Neural cell (in vitro differentiated cells): ENCODE measurements at regions not wholly inside any gene's neighbourhood (a gene's known extent, or its start where the extent isn't known, plus 50 kb on each side); places are given as distances from the start of the nearest gene placed in this dataset.

Experiments used
- EP300 ChIP-seq: fragments of 450-650 bp; conservative IDR thresholded peaks from 2 replicates; pipeline ENCODE4 v1.6.1; 2014; ENCODE audit warnings: antibody characterized with exemption, mild to moderate bottlenecking, moderate library complexity; ENCODE audit not compliant: poor library complexity, severe bottlenecking
- EZH2 ChIP-seq: fragments of 200-600, 300-800 bp; shearing (Covaris generic), sonication (generic); IDR thresholded peaks from 2 replicates; pipeline ENCODE4 v1.6.1; 2014; ENCODE audit warnings: antibody characterized with exemption, low read length, borderline replicate concordance, mild to moderate bottlenecking; ENCODE audit not compliant: insufficient read depth, poor library complexity, severe bottlenecking
- MXI1 ChIP-seq: fragments of 450-650 bp; conservative IDR thresholded peaks from 2 replicates; pipeline ENCODE4 v1.6.1; 2014; ENCODE audit warnings: antibody characterized with exemption, mild to moderate bottlenecking; ENCODE audit not compliant: poor library complexity, severe bottlenecking
- POLR2AphosphoS5 ChIP-seq: IDR thresholded peaks from 2 replicates; pipeline ENCODE4 v1.6.1; 2012
- RAD21 ChIP-seq: fragments of 450-650 bp; conservative IDR thresholded peaks from 2 replicates; pipeline ENCODE4 v1.6.1; 2014; ENCODE audit warnings: antibody characterized with exemption, mild to moderate bottlenecking, moderate library complexity
- SMC3 ChIP-seq: fragments of 450-650 bp; conservative IDR thresholded peaks from 2 replicates; pipeline ENCODE4 v1.6.1; 2014; ENCODE audit warnings: antibody characterized with exemption, mild to moderate bottlenecking, moderate library complexity; ENCODE audit not compliant: poor library complexity
- TAF1 ChIP-seq: IDR thresholded peaks from 2 replicates; pipeline ENCODE4 v1.6.1; 2012; ENCODE audit warnings: low read depth
- TF ChIP-seq, protein P1 (sequence below): fragments of 450-650 bp; IDR thresholded peaks from 2 replicates; pipeline ENCODE4 v1.5.1; 2014; ENCODE audit warnings: antibody characterized with exemption, mild to moderate bottlenecking, moderate library complexity; ENCODE audit not compliant: poor library complexity, severe bottlenecking
- TF ChIP-seq, protein P2 (sequence below): IDR thresholded peaks from 2 replicates; pipeline ENCODE4 v1.6.1; 2012; ENCODE audit warnings: borderline replicate concordance

DNA sequence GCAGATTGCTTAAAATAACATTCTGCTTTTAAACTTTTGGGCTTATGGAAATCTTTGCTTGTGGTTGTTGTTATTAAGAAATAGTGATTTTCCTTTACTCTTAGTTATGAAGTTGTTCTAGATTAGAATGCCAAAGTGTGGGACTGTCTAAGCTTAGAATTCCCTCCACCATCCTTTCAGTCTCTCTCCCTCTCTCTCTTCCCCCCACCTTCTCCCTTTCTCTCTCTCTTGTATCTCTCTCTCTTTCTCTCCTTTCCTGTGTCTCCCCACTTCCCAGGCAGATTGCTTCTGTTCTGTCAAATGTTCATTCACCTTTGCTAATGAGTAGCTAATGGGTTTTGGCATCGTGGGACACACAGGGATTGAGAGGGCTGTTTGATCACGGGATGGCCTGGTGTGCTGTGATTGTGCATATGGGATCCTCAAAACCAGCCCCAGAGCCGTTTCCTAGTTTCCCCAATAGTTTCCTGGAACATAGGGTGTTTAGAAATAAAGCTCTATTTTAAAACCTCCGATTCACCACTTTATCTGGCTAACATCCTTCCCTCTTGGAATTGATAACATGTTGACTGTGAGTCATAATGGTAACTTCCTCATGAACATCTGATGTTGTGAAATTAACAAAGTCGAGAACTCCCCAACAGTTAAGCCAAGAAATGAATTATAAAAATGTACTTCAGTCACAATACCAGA lies 502.6 kb downstream of the TMEM114 start:
- TF ChIP-seq, protein P1, sequence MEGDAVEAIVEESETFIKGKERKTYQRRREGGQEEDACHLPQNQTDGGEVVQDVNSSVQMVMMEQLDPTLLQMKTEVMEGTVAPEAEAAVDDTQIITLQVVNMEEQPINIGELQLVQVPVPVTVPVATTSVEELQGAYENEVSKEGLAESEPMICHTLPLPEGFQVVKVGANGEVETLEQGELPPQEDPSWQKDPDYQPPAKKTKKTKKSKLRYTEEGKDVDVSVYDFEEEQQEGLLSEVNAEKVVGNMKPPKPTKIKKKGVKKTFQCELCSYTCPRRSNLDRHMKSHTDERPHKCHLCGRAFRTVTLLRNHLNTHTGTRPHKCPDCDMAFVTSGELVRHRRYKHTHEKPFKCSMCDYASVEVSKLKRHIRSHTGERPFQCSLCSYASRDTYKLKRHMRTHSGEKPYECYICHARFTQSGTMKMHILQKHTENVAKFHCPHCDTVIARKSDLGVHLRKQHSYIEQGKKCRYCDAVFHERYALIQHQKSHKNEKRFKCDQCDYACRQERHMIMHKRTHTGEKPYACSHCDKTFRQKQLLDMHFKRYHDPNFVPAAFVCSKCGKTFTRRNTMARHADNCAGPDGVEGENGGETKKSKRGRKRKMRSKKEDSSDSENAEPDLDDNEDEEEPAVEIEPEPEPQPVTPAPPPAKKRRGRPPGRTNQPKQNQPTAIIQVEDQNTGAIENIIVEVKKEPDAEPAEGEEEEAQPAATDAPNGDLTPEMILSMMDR = no peak
- no peak for TF ChIP-seq EP300
- no peak for TF ChIP-seq POLR2AphosphoS5
- TF ChIP-seq, protein P2, sequence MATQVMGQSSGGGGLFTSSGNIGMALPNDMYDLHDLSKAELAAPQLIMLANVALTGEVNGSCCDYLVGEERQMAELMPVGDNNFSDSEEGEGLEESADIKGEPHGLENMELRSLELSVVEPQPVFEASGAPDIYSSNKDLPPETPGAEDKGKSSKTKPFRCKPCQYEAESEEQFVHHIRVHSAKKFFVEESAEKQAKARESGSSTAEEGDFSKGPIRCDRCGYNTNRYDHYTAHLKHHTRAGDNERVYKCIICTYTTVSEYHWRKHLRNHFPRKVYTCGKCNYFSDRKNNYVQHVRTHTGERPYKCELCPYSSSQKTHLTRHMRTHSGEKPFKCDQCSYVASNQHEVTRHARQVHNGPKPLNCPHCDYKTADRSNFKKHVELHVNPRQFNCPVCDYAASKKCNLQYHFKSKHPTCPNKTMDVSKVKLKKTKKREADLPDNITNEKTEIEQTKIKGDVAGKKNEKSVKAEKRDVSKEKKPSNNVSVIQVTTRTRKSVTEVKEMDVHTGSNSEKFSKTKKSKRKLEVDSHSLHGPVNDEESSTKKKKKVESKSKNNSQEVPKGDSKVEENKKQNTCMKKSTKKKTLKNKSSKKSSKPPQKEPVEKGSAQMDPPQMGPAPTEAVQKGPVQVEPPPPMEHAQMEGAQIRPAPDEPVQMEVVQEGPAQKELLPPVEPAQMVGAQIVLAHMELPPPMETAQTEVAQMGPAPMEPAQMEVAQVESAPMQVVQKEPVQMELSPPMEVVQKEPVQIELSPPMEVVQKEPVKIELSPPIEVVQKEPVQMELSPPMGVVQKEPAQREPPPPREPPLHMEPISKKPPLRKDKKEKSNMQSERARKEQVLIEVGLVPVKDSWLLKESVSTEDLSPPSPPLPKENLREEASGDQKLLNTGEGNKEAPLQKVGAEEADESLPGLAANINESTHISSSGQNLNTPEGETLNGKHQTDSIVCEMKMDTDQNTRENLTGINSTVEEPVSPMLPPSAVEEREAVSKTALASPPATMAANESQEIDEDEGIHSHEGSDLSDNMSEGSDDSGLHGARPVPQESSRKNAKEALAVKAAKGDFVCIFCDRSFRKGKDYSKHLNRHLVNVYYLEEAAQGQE = no peak
- no peak for TF ChIP-seq SMC3
- no peak for TF ChIP-seq EZH2
- no peak for TF ChIP-seq TAF1
- TF ChIP-seq RAD21 = no peak
- no peak for TF ChIP-seq MXI1
